SU-DHL-6 (cell line): ENCODE measurements at regions not wholly inside any gene's neighbourhood (a gene's known extent, or its start where the extent isn't known, plus 50 kb on each side); places are given as distances from the start of the nearest gene placed in this dataset.

Experiments
- H2AFZ ChIP-seq: fragments of 200-600 bp; sonication (generic); 2 replicates; pipeline ENCODE4 v1.6.1; 2014; ENCODE audit warnings: low read depth, mild to moderate bottlenecking, moderate library complexity, mixed read lengths, antibody characterized with exemption, low read length; ENCODE audit not compliant: severe bottlenecking
- H3F3A ChIP-seq: fragments of 200-600 bp; shearing (Covaris generic); 2 replicates; pipeline ENCODE4 v1.6.0; 2016; ENCODE audit warnings: antibody characterized with exemption, mild to moderate bottlenecking; ENCODE audit not compliant: insufficient read depth
- H3K27ac ChIP-seq: fragments of 200-600 bp; sonication (generic); 2 replicates; pipeline ENCODE4 v1.5.1; 2016; ENCODE audit warnings: low read depth, mild to moderate bottlenecking, low read length, moderate library complexity, mixed read lengths
- H3K27me3 ChIP-seq: fragments of 200-600 bp; sonication (generic), shearing (Covaris generic); 2 replicates; pipeline ENCODE4 v1.6.0; 2014; ENCODE audit warnings: mild to moderate bottlenecking, low read length
- H3K36me3 ChIP-seq: fragments of 200-600 bp; sonication (generic); 2 replicates; pipeline ENCODE4 v1.6.1; 2014; ENCODE audit warnings: mild to moderate bottlenecking, low read length, mixed read lengths
- H3K4me2 ChIP-seq: fragments of 300-600, 200-600 bp; shearing (Covaris generic), sonication (generic); 2 replicates; pipeline ENCODE4 v1.6.0; 2014; ENCODE audit warnings: low read length, low read depth, mild to moderate bottlenecking; ENCODE audit not compliant: poor library complexity, severe bottlenecking
- H3K4me3 ChIP-seq: fragments of 200-600 bp; sonication (generic); 2 replicates; pipeline ENCODE4 v1.5.1; 2014; ENCODE audit warnings: antibody characterized with exemption, low read length, mild to moderate bottlenecking, mixed read lengths; ENCODE audit not compliant: insufficient read depth, poor library complexity, severe bottlenecking
- H3K79me2 ChIP-seq: fragments of 200-600 bp; sonication (generic); 2 replicates; pipeline ENCODE4 v1.6.1; 2014; ENCODE audit warnings: mild to moderate bottlenecking, low read length, moderate library complexity; ENCODE audit not compliant: insufficient read depth
- H3K9ac ChIP-seq: fragments of 200-600 bp; sonication (generic); 2 replicates; pipeline ENCODE4 v1.7.0; 2014; ENCODE audit warnings: mild to moderate bottlenecking, low read length
- H3K9me2 ChIP-seq: fragments of 200-600 bp; sonication (generic); replicated peaks from 2 replicates; pipeline ENCODE4 v1.6.1; 2014; ENCODE audit warnings: low read length; ENCODE audit not compliant: insufficient read depth
- H3K9me3 ChIP-seq: fragments of 200-600 bp; sonication (generic); 2 replicates; pipeline ENCODE4 v1.6.1; 2014; ENCODE audit warnings: low read length, mixed read lengths; ENCODE audit not compliant: insufficient read depth
- H4K20me1 ChIP-seq: fragments of 200-600 bp; sonication (generic); 2 replicates; pipeline ENCODE4 v1.6.1; 2014; ENCODE audit warnings: low read depth, mild to moderate bottlenecking, antibody characterized with exemption, low read length, moderate library complexity, mixed read lengths
- CTCF ChIP-seq: fragments of 200-600 bp; sonication (generic); IDR thresholded peaks from one replicate; pipeline ENCODE4 v1.5.1; 2017; ENCODE audit warnings: antibody characterized with exemption, mild to moderate bottlenecking, low read length, moderate library complexity; ENCODE audit not compliant: insufficient read depth, poor library complexity, severe bottlenecking
- EZH2phosphoT487 ChIP-seq: fragments of 200-600 bp; sonication (generic), shearing (Covaris generic); conservative IDR thresholded peaks from 2 replicates; pipeline ENCODE4 v1.6.1; 2018; ENCODE audit warnings: mild to moderate bottlenecking, antibody characterized with exemption, low read length, moderate library complexity, mixed read lengths

- H2AFZ ChIP-seq, result no peak overlapping the region
- H3K9ac ChIP-seq, result no peak overlapping the region
- no peaks in the 10 kb centered on the region for H3K9me2 ChIP-seq
- TF ChIP-seq EZH2phosphoT487 (no peak), CTCF (no peak)
- H3K36me3 ChIP-seq, result no peaks in the 10 kb centered on the region
- no peak overlapping the region for H3K4me3 ChIP-seq
- no peaks in the 10 kb centered on the region for H4K20me1 ChIP-seq
- H3K4me2 ChIP-seq, result no peak overlapping the region
- no peaks in the 10 kb centered on the region for H3F3A ChIP-seq
- H3K9me3 ChIP-seq, result no peaks in the 10 kb centered on the region
- H3K27me3 ChIP-seq, result no peaks in the 10 kb centered on the region
- no peak overlapping the region for H3K27ac ChIP-seq
- no peaks in the 10 kb centered on the region for H3K79me2 ChIP-seq
Measured at GRCh38 chr16:54359081-54359480, 72.5 kb upstream of the IRX3 start.

GRCh38 chr16:54356391-54356790, 69.8 kb upstream of the IRX3 start:
- Histone ChIP-seq H3K9ac (no peak overlapping the region), H3K36me3 (no peaks in the 10 kb centered on the region), H3K27me3 (no peaks in the 10 kb centered on the region), H3F3A (no peaks in the 10 kb centered on the region), H3K79me2 (no peaks in the 10 kb centered on the region), H4K20me1 (no peaks in the 10 kb centered on the region), H3K9me3 (no peaks in the 10 kb centered on the region), H3K9me2 (no peaks in the 10 kb centered on the region), H3K27ac (no peak overlapping the region), H3K4me2 (no peak overlapping the region), H3K4me3 (no peak overlapping the region), H2AFZ (no peak overlapping the region)
- no peak for TF ChIP-seq CTCF
- TF ChIP-seq EZH2phosphoT487, result no peak

- Histone ChIP-seq H2AFZ (no peak overlapping the region), H3K4me3 (no peak overlapping the region), H3K9me2 (no peaks in the 10 kb centered on the region), H4K20me1 (no peaks in the 10 kb centered on the region), H3K79me2 (no peaks in the 10 kb centered on the region), H3K9me3 (no peaks in the 10 kb centered on the region), H3F3A (no peaks in the 10 kb centered on the region), H3K27ac (no peak overlapping the region), H3K4me2 (no peak overlapping the region), H3K36me3 (no peaks in the 10 kb centered on the region), H3K27me3 (no peaks in the 10 kb centered on the region), H3K9ac (no peak overlapping the region)
- TF ChIP-seq CTCF (no peak), EZH2phosphoT487 (no peak)
Measured at GRCh38 chr16:54355251-54355650, 68.7 kb upstream of the IRX3 start.

- H3K27ac ChIP-seq, result no peak overlapping the region
- H3K4me3 ChIP-seq, result no peak overlapping the region
- no peaks in the 10 kb centered on the region for H3K36me3 ChIP-seq
- no peak overlapping the region for H3K4me2 ChIP-seq
- no peaks in the 10 kb centered on the region for H3F3A ChIP-seq
- H3K27me3 ChIP-seq, result no peaks in the 10 kb centered on the region
- no peaks in the 10 kb centered on the region for H3K9me2 ChIP-seq
- H3K79me2 ChIP-seq, result no peaks in the 10 kb centered on the region
- no peak overlapping the region for H3K9ac ChIP-seq
- no peaks in the 10 kb centered on the region for H4K20me1 ChIP-seq
- no peak for TF ChIP-seq EZH2phosphoT487
- TF ChIP-seq CTCF, result no peak
- H3K9me3 ChIP-seq, result no peaks in the 10 kb centered on the region
- no peak overlapping the region for H2AFZ ChIP-seq
Measured at GRCh38 chr16:54353097-54353496, 66.5 kb upstream of the IRX3 start.
